Kasumi-1 (cell line): ENCODE measurements at regions not wholly inside any gene's neighbourhood (a gene's known extent, or its start where the extent isn't known, plus 50 kb on each side); places are given as distances from the start of the nearest gene placed in this dataset.

ENCODE experiments used
- DNase-seq, 2 experiments: peaks; one replicate each; lab custom pipeline; 2025; lab: John Stamatoyannopoulos, UW

DNA sequence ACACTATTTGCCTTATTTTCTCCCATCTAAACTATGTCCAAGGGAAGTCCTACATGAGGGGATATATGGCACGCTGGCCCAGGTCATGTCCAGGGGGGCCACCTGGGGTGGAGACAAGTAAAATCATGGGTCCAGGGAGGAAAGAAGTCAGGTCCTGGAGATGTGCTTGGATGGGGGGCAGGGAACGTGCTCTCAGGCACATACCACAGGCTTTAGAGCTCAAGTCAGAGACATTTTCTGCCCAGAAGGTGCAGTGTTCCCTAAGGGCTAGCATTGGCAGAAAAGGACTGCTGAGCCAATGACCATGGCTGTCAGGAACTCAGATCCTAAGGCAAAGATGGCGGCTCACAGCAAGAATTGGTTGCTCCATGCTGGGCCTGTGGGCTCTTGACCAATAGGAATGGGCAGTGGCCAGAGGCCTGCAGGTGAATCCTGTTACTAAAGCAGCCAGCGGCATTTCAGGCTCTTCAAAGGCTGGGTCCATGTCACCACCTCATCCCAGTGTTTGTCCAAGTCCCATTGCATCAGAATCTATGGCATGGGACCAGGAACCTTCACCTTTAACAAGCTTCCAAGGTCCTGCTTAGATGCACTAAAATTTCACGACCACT lies 175.0 kb downstream of the RPLP1 start:
- DNase-seq = no peak

GRCh38 chr15:69628256-69629093 lies 175.9 kb downstream of the RPLP1 start:
- DNase-seq = no peak

GRCh38 chr15:69629631-69630161 lies 177.1 kb downstream of the RPLP1 start:
- no peak for DNase-seq

GRCh38 chr15:69631005-69631404 lies 178.4 kb downstream of the RPLP1 start:
- no peak for DNase-seq

GRCh38 chr15:69631978-69632377 lies 179.4 kb downstream of the RPLP1 start:
- DNase-seq = no peak

- DNase-seq = no peak
Measured at GRCh38 chr15:69634860-69635259, 182.2 kb downstream of the RPLP1 start.

GRCh38 chr15:69636169-69636915 lies 183.7 kb downstream of the RPLP1 start:
- DNase-seq = no peak

DNA sequence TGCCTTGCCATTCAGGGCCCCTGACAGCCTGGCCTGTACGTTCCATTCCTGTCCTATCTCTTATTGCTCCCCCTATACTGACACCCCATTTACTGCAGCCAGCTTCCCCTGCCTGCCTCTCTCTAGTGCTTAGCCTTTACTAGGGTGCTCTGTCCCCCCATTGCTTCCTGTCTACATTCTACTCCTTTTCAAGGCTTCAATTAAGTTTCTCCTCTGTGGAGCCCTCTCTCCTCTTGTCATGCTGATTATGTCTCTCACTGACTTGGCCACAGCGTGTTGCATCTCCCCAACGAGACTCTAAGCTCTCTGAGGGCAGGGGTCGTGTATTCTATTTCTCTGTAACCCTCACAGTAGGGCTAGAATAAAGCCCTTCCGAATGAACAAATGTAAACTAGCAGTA lies 185.2 kb downstream of the RPLP1 start:
- DNase-seq = no peak

DNA sequence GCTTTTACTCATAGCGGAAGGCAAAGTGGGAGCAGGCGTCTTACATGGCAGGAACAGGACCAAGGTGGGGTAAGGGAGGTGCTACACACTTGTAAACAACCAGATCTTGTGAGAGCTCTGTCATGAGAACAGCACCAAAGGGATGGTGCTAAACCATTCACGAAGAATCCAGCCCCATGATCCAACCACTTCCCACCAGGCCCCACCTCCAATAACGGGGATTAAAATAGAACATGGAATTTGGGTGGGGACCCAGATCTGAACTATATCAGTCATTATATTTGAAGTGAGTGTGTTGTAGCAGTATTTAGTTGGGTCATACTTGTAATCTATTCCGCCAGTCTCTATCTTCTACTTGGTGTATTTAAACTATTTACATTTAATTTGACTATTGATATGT lies 190.9 kb downstream of the RPLP1 start:
- DNase-seq = no peak

- no peak for DNase-seq
Measured at GRCh38 chr15:69643971-69644370, 191.4 kb downstream of the RPLP1 start.

GRCh38 chr15:69644876-69645275 lies 192.3 kb downstream of the RPLP1 start:
- no peak for DNase-seq

DNA sequence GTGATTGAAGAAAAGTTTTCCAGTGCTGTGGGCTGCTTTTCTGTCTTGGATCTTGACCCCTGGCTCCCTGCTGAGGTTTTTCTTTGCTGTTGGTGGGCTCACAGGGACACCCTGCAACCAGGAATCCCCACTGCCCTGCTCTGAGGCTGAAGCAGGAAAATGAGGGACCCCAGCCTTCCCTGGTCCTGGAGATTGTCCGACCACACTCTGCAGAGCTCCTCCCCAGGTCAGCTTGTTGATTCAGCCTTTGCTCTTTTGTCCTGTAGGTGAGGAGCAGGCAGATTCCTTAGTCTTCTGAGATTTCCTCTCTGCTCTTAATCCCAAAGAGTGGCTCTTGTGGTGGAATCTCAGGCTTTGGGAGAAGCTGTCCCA lies 194.5 kb downstream of the RPLP1 start:
- no peak for DNase-seq

DNA sequence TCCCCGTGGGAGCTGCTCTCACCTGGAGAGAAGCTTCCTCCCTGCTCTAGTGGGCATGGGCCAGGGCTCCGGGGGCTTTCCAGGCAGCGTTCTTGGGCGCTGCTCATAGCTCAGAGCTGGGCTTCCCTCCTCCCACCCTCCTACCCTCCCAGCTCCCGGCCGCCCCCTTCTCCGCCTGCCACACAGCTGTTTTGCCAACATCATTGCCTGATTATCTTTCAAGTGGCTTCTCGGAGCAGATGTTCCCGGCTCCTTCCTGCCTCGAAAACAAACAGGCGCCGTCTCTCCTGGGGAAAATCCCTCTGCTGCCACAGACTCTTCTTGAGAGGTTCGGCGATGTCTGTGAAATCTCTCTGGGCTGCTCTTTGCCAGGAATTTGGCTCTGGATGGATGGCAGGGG lies 195.6 kb downstream of the RPLP1 start:
- DNase-seq = no peak

DNA sequence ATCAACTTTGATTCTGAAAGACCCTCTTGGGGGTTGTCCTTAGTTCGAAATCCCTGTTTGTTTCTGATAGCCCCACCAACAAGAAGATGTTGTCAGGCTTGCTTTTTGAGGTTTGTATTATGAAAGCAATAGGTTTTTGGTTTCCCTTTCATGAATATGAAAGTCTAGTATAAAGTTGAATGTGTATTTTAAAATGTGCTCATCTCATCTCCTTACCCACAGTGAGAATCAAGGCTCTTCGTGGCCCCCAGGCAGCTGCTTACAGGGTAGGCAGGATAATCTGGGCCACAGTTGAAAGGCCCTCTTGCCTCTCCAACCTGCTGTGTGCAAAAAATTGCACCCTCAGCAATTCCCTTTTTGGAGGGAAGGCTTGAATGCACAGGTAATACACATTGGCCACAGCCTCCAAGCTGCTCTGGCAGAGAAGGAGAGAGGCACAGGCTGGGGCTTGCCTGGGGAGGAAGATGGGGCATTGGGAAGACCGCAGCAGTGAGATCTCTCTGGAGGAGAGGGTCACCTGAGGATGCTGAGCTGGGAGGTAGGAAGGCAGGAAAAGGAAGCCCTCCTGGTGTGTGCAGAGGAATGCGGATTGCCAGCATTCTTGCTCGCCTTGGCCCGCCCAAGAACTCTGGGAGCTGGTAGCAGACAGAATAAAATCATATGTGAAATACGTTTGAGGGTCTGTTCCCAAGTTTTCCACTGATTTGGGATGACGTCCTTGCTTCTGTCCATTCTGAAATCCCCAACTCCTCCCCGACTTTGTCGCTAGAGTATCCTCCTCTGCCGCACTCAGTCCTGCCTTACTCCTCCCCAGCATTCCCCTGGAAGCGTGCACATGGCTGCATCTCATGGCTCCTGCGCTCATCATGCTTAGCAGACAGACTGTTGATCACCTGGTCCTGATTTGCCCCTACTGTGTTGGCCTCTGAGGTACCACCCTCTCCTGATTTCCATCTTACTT lies 196.4 kb downstream of the RPLP1 start:
- no peak for DNase-seq

DNA sequence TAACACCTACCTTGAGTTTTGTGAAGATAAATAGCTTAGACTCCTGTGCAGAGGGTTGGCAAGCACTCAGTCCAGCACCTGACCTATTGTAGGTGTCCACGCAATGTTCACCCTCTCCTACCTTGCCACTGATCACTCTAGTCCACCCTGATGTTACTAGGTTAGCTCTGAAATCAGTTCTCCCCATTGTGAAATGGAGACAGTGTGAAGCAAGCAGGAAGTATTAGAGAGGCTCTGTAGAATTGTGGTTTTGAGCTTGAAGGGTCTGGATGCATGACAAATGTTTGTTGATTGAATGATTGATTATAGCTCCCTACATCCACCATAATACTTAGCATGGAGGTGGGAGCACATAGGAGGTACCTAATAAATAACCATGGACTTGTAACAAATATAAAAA lies 199.7 kb downstream of the RPLP1 start:
- no peak for DNase-seq

DNA sequence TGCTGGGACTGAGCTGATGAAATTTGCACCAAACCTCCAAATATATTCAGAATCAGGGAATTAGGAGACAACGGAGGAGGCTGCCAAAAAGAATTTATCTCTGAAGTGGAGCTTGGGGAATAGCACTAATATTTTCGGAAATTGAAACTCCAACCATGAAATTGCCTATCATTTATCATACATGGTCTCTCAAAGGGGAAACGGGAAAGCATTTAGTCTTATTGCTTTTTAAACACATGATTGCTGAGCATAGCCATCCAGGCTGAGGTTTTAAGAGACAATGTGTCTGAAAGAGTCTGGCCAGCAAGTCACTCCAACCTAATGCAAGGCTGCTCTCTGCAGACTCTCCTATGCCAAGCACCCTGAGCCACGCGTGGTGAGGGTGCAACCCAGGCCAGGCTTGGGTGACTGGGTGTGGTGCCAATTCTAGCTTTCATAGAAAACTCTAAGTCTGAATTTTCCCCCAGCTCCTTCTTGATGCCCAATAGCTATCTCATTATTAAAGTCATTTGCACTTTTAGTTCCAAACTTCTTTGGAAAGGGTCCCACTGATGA lies 200.2 kb downstream of the RPLP1 start:
- DNase-seq = no peak

- DNase-seq = no peak
Measured at GRCh38 chr15:69653306-69653705, 200.7 kb downstream of the RPLP1 start.

DNA sequence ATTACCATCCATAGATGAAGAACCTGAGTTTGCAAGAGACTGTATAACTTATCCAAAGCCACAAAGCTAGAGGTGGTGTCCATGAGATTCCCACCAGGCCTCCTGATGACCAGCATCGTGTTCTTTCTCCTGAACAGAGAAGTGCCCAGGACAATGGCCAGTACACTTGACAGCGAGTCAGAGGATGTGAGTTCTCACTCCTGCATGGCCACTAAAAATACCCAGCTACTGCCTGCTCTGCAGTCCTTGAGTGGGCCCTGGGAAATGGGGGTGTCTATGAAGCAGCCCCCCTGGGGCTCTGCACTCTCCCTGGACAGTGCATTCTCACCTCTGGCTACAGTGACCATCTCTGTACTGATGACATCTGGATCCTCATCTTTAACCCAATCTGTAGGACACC lies 201.2 kb downstream of the RPLP1 start:
- no peak for DNase-seq

DNA sequence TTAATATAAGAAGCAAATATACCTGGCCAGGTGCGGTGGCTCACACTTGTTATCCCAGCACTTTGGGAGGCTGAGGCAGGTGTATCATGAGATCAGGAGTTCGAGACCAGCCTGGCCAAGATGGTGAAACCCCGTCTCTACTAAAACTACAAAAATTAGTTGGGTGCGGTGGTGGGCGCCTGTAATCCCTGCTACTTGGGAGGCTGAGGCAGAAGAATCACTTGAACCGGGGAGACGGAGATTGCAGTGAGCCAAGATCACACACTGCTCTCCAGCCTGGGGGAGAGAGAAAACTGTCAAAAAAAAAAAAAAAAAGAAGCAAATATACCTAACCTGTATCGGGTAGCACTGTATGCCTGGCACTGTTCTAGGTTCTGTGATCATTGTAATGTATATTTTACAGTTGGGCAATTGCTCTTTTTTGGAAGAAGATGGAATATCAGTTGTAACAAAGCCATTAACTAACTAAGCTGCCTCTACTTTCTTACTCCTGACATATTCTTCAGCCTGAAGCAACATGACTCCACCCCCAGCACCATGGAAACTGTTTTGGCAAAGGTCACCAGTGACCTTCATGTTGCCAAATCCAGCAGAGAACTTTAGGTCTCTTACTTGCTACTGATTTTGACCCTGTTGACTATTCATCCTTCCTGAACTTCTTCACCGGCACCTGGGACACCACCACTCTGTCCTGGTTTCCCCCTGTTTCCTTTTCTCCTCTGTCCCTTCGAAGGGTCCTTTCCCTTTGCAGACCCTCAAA lies 203.8 kb downstream of the RPLP1 start:
- DNase-seq = no peak

DNA sequence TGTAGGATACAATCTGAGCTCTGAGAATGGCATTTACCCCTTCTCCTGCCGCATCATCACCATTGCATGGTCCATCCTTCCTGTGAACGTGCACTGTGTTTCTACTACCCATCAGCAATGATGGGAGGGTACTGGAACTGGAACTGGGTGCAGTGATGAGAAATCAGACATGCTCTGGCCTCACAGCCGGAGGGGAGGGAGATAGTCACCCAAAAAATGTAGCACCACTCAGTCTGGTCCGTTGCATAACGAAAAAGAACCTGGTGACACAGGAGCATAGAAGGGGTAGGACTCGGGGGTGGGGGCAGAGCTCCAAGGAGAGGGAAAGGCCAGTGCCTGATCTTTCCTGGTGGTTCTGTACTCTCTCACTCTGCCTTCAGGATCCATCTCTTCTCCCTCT lies 205.0 kb downstream of the RPLP1 start:
- no peak for DNase-seq
